GM12878 (cell line): ENCODE measurements at regions not wholly inside any gene's neighbourhood (a gene's known extent, or its start where the extent isn't known, plus 50 kb on each side); places are given as distances from the start of the nearest gene placed in this dataset.

Source experiments
- ATAC-seq: fragments of 200-7000 bp; cut with Tn5 transposase; 3 replicates; pipeline ENCODE4 v1.9.1; 2020; ENCODE audit warnings: mild to moderate bottlenecking, moderate library complexity
- BruUV-seq: library from RNA; stranded (reverse); fragments of 400-500 nt; replicated peaks from 2 replicates; lab custom pipeline; 2021; lab: Mats Ljungman, UMichigan
- CTCF ChIA-PET: fragments of 300-600 bp; sonication (Branson Sonifier 250); formaldehyde crosslinking; extraction: SDS; loops from one replicate; lab custom pipeline; 2021; ENCODE audit warnings: inconsistent platforms; lab: Yijun Ruan, JAX
- POLR2A ChIA-PET: fragments of 350-600 bp; formaldehyde crosslinking; extraction: SDS; loops from one replicate; lab custom pipeline; 2021; ENCODE audit warnings: inconsistent platforms; lab: Charles Lee
- RAD21 ChIA-PET: fragments of 300-600 bp; sonication (Branson Sonifier 250); formaldehyde crosslinking; loops from one replicate; lab custom pipeline; 2023; ENCODE audit warnings: antibody characterized with exemption; ENCODE audit not compliant: unreplicated experiment; lab: Charles Lee
- SMC1A ChIA-PET: fragments of 300-600 bp; sonication (Branson Sonifier 250); formaldehyde crosslinking; loops from one replicate; lab custom pipeline; 2023; ENCODE audit not compliant: unreplicated experiment, uncharacterized antibody; lab: Charles Lee
- DNase-seq: peaks from one replicate; pipeline ENCODE4 v3.0.0-alpha.2; 2011; ENCODE audit warnings: low read depth, low spot score
- FAIRE-seq: peaks from 3 replicates; lab custom pipeline; 2011; peaks lifted over from hg19 to GRCh38; lab: Jason Lieb, UNC
- H2AFZ ChIP-seq: 2 replicates; pipeline ENCODE4 v1.6.0; 2011; ENCODE audit warnings: low read depth, low read length, control low read depth; ENCODE audit not compliant: control insufficient read depth
- H3K27ac ChIP-seq: 2 replicates; pipeline ENCODE4 v1.5.1; 2011; ENCODE audit warnings: control low read depth; ENCODE audit not compliant: control insufficient read depth, insufficient read depth
- H3K27me3 ChIP-seq, 2 experiments: replicated peaks in 1 of 2; 2 replicates each; pipeline versions ENCODE4 v1.6.0 to v1.6.1; 2011; ENCODE audit warnings: low read length in 1 of 2; ENCODE audit not compliant: control insufficient read depth in 2 of 2, insufficient read depth in 2 of 2
- H3K36me3 ChIP-seq, 2 experiments: 2 replicates each; pipeline ENCODE4 v1.5.1; 2011; ENCODE audit warnings: low read length in 1 of 2; ENCODE audit not compliant: control insufficient read depth in 2 of 2, insufficient read depth in 2 of 2
- H3K4me1 ChIP-seq: 2 replicates; pipeline ENCODE4 v1.6.1; 2011; ENCODE audit warnings: mild to moderate bottlenecking, low read length, moderate library complexity, mixed read lengths; ENCODE audit not compliant: control insufficient read depth, insufficient read depth
- H3K4me2 ChIP-seq: 2 replicates; pipeline ENCODE4 v1.6.0; 2011; ENCODE audit warnings: control low read depth; ENCODE audit not compliant: control insufficient read depth, insufficient read depth
- H3K4me3 ChIP-seq: fragments of 200-600 bp; sonication (generic); 2 replicates; pipeline ENCODE4 v1.5.1; 2016
- H3K79me2 ChIP-seq: 2 replicates; pipeline ENCODE4 v1.6.0; 2011; ENCODE audit warnings: low read length; ENCODE audit not compliant: control insufficient read depth, insufficient read depth
- H3K9ac ChIP-seq: 2 replicates; pipeline ENCODE4 v1.8.0; 2011; ENCODE audit warnings: low read length, control low read depth, mixed read lengths; ENCODE audit not compliant: control insufficient read depth, insufficient read depth
- H3K9me3 ChIP-seq: replicated peaks from 3 replicates; pipeline ENCODE4 v1.5.1; 2011; ENCODE audit warnings: mild to moderate bottlenecking, low read length; ENCODE audit not compliant: control insufficient read depth, insufficient read depth
- H4K20me1 ChIP-seq: 2 replicates; pipeline ENCODE4 v1.6.0; 2011; ENCODE audit not compliant: control insufficient read depth, insufficient read depth
- BCLAF1 ChIP-seq: fragments of 450-650 bp; IDR thresholded peaks from 2 replicates; pipeline ENCODE4 v1.6.1; 2017; ENCODE audit warnings: antibody characterized with exemption, mild to moderate bottlenecking, moderate library complexity
- NR2F1 ChIP-seq: fragments of 450-650 bp; conservative IDR thresholded peaks from 2 replicates; pipeline ENCODE4 v1.6.1; 2017; ENCODE audit warnings: mild to moderate bottlenecking
- RELB ChIP-seq: fragments of 450-650 bp; IDR thresholded peaks from 2 replicates; pipeline ENCODE4 v1.6.1; 2017; ENCODE audit warnings: low read depth, mild to moderate bottlenecking, moderate library complexity
- ZNF274 ChIP-seq: IDR thresholded peaks from one replicate; pipeline ENCODE4 v1.8.0; 2011; ENCODE audit not compliant: insufficient read length, insufficient read depth
- WGBS: methylation state at CpG from one replicate; pipeline ENCODE4 v1.1.6; 2016; ENCODE audit warnings: low lambda C conversion rate; ENCODE audit not compliant: insufficient replicate concordance, insufficient coverage; ENCODE audit errors: missing lambda C conversion rate; 5-methylcytosine and 5-hydroxymethylcytosine counted together
- in situ Hi-C: fragments of 300-500 bp; cut with MboI; formaldehyde crosslinking; loops from 9 replicates; pipeline ENCODE4 v1.14.3; 2018; ENCODE audit warnings: mixed read lengths
- intact Hi-C: fragments of 100-400 bp; cut with micrococcal nuclease; formaldehyde crosslinking; loops from one replicate; pipeline ENCODE4 v1.14.2; 2022; ENCODE audit not compliant: unreplicated experiment

- TF ChIP-seq RELB (no peak), ZNF274 (no peak), BCLAF1 (no peak)
These were observed 116.2 kb downstream of the SOCS6 start (continued) for GRCh38 chr18:70405052-70405451.

GRCh38 chr18:70400476-70400875 is 111.6 kb downstream of the SOCS6 start:
- Histone ChIP-seq H3K79me2 (no peaks in the 10 kb centered on the region), H3K9me3 (no peaks in the 10 kb centered on the region), H3K4me1 (no peaks in the 10 kb centered on the region), H3K4me3 (no peak overlapping the region), H4K20me1 (no peaks in the 10 kb centered on the region), H3K27me3 (no peaks in the 10 kb centered on the region; a peak in 1 of 4 replicates), H2AFZ (no peak overlapping the region), H3K27ac (no peak overlapping the region), H3K9ac (no peak overlapping the region), H3K36me3 (no peaks in the 10 kb centered on the region), H3K4me2 (no peak overlapping the region)
- no peak for TF ChIP-seq NR2F1
- BruUV-seq: no TSS peak
- intact Hi-C loops: no loop called here
- ATAC-seq (no peak), FAIRE-seq (no peak), DNase-seq (no peak)
- POLR2A ChIA-PET: no interaction called here
- CTCF ChIA-PET: interaction anchor here (0.6 to 1.4 kb wide), 3 partner anchors 34 to 55 kb away, joined by 3 read pairs; no protein-coding TSS in a partner anchor
- SMC1A ChIA-PET: no interaction called here
- RAD21 ChIA-PET: interaction anchor here (1.6 kb wide), 1 partner anchor 90 kb away, joined by 3 read pairs; no protein-coding TSS in a partner anchor
- in situ Hi-C loops: no loop called here
- WGBS: 47% methylated on average over 6 of the region's 6 CpGs
